Heart left ventricle (tissue), 16 donors: ENCODE measurements at regions not wholly inside any gene's neighbourhood (a gene's known extent, or its start where the extent isn't known, plus 50 kb on each side); places are given as distances from the start of the nearest gene placed in this dataset.

ENCODE experiments used
- ATAC-seq, 4 donors: fragments of 200-7000 bp; cut with Tn5 transposase; one replicate each; pipeline ENCODE4 v1.9.1; 2020 to 2022; ENCODE audit warnings: moderate library complexity in 4 of 4, mild to moderate bottlenecking in 3 of 4, moderate number of reproducible peaks in 1 of 4
- DNase-seq, 5 donors: peaks; one replicate each; pipeline ENCODE4 v3.0.0-alpha.2; 2020
- H3K27ac ChIP-seq, 12 donors: fragments of 200-600 bp; sonication (generic) in 4 of 12; one replicate each; pipeline versions ENCODE4 v1.5.0 to v1.8.0; 2016 to 2022; ENCODE audit warnings: mild to moderate bottlenecking in 2 of 12
- H3K27me3 ChIP-seq, 9 donors: fragments of 200-600 bp; sonication (generic) in 2 of 9; one replicate each; pipeline versions ENCODE4 v1.5.1 to v1.8.0; 2016 to 2022; ENCODE audit warnings: mild to moderate bottlenecking in 3 of 9
- H3K36me3 ChIP-seq, 9 donors: fragments of 200-600 bp; sonication (generic) in 2 of 9; one replicate each; pipeline versions ENCODE4 v1.5.0 to v1.8.0; 2018 to 2022; ENCODE audit warnings: mild to moderate bottlenecking in 2 of 9
- H3K4me1 ChIP-seq, 12 donors: fragments of 200-600 bp; sonication (generic) in 4 of 12; one replicate each; pipeline versions ENCODE4 v1.5.0 to v1.8.0; 2016 to 2022; ENCODE audit warnings: mild to moderate bottlenecking in 3 of 12
- H3K4me3 ChIP-seq, 12 donors: fragments of 200-600 bp; sonication (generic) in 4 of 12; one replicate each; pipeline versions ENCODE4 v1.5.0 to v1.8.0; 2017 to 2022; ENCODE audit warnings: mild to moderate bottlenecking in 9 of 12, moderate library complexity in 4 of 12
- H3K9me3 ChIP-seq, 12 donors: fragments of 200-600 bp; sonication (generic) in 4 of 12; one replicate each; pipeline versions ENCODE4 v1.5.0 to v1.8.0; 2016 to 2022; ENCODE audit warnings: mild to moderate bottlenecking in 1 of 12
- POLR2A ChIP-seq, 2 donors: fragments of 450-650 bp; IDR thresholded peaks; one replicate each; pipeline ENCODE4 v1.6.1; 2017; ENCODE audit warnings: antibody characterized with exemption in 2 of 2, mild to moderate bottlenecking in 2 of 2, moderate library complexity in 2 of 2
- WGBS, 4 donors: extraction: QIAGEN DNeasy Blood & Tissue Kit in 2 of 4; methylation state at CpG; one replicate each; pipeline versions ENCODE4 v1.1.5 to v1.1.7; 2013 to 2018; 5-methylcytosine and 5-hydroxymethylcytosine counted together
- intact Hi-C, 10 donors: fragments of 100-400 bp; cut with DNase I; formaldehyde crosslinking; loops; one replicate each; pipeline versions ENCODE4 v1.11.1 to v1.14.2; 2022
- TF ChIP-seq, protein P1 (sequence below), 12 donors: fragments of 200-600 bp; sonication (generic) in 4 of 12; IDR thresholded peaks; one replicate each; pipeline versions ENCODE4 v1.5.0 to v1.8.0; 2018 to 2022; ENCODE audit warnings: antibody characterized with exemption in 12 of 12, mild to moderate bottlenecking in 5 of 12
- donor health status: ischemic (EF 13 %, LVEDD 7.1; RV severe dilation, severe dysfunction).
- donor health status: healthy with polysubstance abuse.
- donor health status: DM: no; HTN: yes; CAD: no.
- donor health status: DM: no; HTN: no; CAD: no.
- donor health status: ischemic (EF 25% LVEDD 6.9; RV normal size, moderate dysfunction).
- donor health status: ischemic (EF 25% LVEDD 5.7; RV mildly dilated, moderate dysfunction).
- donor health status: healthy.
- donor health status: DM: yes; HTN: yes; CAD: no.
- donor health status: ischemic (EF 35%, LVEDD 5.7; RV mildly dilated, moderate dysfunction).
- donor health status: nonischemic (EF 11% LVEDD 7.7; RV severe dilation, severe dysfunction).
- donor health status: DM: yes; HTN: yes; CAD: no.
- donor health status: PGD.
- donor health status: ischemic (EF 29% LVEDD 5.4; RV normal size, mild dysfunction).
- donor health status: nonischemic (EF 23%, LVEDD 6.1; RV moderate dilation, normal function).

DNA sequence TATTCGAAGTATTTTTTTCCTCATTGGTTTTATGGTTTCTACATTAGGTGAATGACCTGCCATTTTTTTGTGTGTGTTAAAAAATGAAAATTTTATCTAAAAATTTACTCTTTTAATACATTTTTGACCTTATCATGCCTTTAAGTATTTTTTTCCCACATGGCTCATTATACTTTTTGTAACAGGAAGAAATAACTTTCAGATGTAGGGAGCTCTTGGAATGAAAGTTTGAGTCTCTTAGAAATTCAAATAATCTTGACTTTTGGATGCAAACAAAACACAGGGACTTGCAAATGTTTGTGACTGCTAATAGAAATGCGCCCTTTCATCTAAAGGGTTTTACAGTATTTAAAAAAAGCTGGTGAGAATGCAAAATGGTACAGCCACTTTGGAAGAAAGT lies 457.9 kb downstream of the KLF5 start:
- DNase-seq (no peak), ATAC-seq (no peak)
- Histone ChIP-seq H3K4me1 (no peaks in the 10 kb centered on the region), H3K9me3 (no peaks in the 10 kb centered on the region), H3K27ac (no peak overlapping the region), H3K27me3 (no peaks in the 10 kb centered on the region), H3K4me3 (no peak overlapping the region), H3K36me3 (no peaks in the 10 kb centered on the region)
- intact Hi-C loops = no loop called here
- TF ChIP-seq, protein P1, sequence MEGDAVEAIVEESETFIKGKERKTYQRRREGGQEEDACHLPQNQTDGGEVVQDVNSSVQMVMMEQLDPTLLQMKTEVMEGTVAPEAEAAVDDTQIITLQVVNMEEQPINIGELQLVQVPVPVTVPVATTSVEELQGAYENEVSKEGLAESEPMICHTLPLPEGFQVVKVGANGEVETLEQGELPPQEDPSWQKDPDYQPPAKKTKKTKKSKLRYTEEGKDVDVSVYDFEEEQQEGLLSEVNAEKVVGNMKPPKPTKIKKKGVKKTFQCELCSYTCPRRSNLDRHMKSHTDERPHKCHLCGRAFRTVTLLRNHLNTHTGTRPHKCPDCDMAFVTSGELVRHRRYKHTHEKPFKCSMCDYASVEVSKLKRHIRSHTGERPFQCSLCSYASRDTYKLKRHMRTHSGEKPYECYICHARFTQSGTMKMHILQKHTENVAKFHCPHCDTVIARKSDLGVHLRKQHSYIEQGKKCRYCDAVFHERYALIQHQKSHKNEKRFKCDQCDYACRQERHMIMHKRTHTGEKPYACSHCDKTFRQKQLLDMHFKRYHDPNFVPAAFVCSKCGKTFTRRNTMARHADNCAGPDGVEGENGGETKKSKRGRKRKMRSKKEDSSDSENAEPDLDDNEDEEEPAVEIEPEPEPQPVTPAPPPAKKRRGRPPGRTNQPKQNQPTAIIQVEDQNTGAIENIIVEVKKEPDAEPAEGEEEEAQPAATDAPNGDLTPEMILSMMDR (IDR thresholded peaks at IDR 0.05) = no peak
- TF ChIP-seq POLR2A (IDR thresholded peaks at IDR 0.05) = no peak
- 73 to 89% (median 82%) methylated on average over 2 of the region's 2 CpGs for WGBS, 4 donors

- H3K9me3 ChIP-seq = no peaks in the 10 kb centered on the region
- WGBS, 4 donors = 73 to 87% (median 77%) methylated on average over 2 of the region's 2 CpGs
- intact Hi-C loops = no loop called here
- H3K27me3 ChIP-seq = no peaks in the 10 kb centered on the region
- no peak overlapping the region for H3K27ac ChIP-seq
- H3K4me1 ChIP-seq = no peaks in the 10 kb centered on the region
- TF ChIP-seq, protein P1 (IDR thresholded peaks at IDR 0.05) = no peak
- no peak for TF ChIP-seq POLR2A (IDR thresholded peaks at IDR 0.05)
- DNase-seq (no peak), ATAC-seq (no peak)
- H3K4me3 ChIP-seq = no peak overlapping the region
- H3K36me3 ChIP-seq = no peaks in the 10 kb centered on the region
Measured at GRCh38 chr13:73514208-73514607, 455.4 kb downstream of the KLF5 start.

DNA sequence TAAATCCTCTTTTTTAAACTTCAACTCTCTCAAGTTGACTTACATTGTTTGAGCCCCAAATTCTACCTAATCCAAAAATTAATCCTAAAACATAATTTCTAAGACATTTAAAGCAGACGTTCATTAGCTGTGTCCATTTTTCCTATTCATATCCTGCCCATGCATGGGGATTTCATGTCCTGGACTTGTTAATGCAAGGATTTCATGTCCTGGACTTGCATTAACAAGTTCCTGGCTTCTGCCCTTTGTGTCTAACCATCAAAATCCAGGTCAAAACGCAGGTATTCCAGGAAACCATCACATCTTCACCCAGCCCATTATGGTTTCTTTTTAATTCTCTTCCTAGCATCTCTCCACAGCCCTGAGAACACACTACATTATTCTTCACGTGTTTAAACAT lies 454.9 kb downstream of the KLF5 start:
- intact Hi-C loops = no loop called here

GRCh38 chr13:73508841-73509240 lies 450.0 kb downstream of the KLF5 start:
- Histone ChIP-seq H3K27me3 (no peaks in the 10 kb centered on the region), H3K4me1 (no peaks in the 10 kb centered on the region), H3K4me3 (no peak overlapping the region), H3K36me3 (no peaks in the 10 kb centered on the region), H3K9me3 (no peaks in the 10 kb centered on the region), H3K27ac (no peak overlapping the region)
- intact Hi-C loops = no loop called here
- TF ChIP-seq, protein P1 (IDR thresholded peaks at IDR 0.05) = no peak
- TF ChIP-seq POLR2A (IDR thresholded peaks at IDR 0.05) = no peak
- DNase-seq (no peak), ATAC-seq (no peak)
- 41 to 51% (median 47%) methylated on average over 2 of the region's 2 CpGs for WGBS, 4 donors

More for the DNA sequence above, 454.9 kb downstream of the KLF5 start:
- no peaks in the 10 kb centered on the region for H3K4me1 ChIP-seq
- no peak for ATAC-seq
- WGBS, 4 donors = 69 to 75% (median 72%) methylated on average over 3 of the region's 3 CpGs
- TF ChIP-seq, protein P1 (IDR thresholded peaks at IDR 0.05) = no peak
- TF ChIP-seq POLR2A (IDR thresholded peaks at IDR 0.05) = no peak
- H3K27ac ChIP-seq = no peak overlapping the region
- H3K9me3 ChIP-seq = no peaks in the 10 kb centered on the region
- no peak overlapping the region for H3K4me3 ChIP-seq
- no peaks in the 10 kb centered on the region for H3K27me3 ChIP-seq
- H3K36me3 ChIP-seq = no peaks in the 10 kb centered on the region
- no peak for DNase-seq
